CD4-positive, alpha-beta T cell treated with Interleukin-4 for 1 hour (primary cell): ENCODE measurements at regions not wholly inside any gene's neighbourhood (a gene's known extent, or its start where the extent isn't known, plus 50 kb on each side); places are given as distances from the start of the nearest gene placed in this dataset.

Source experiments
- DNase-seq, 2 donors: peaks; one replicate each; pipeline ENCODE4 v3.0.0-alpha.2; 2020 to 2022

DNA sequence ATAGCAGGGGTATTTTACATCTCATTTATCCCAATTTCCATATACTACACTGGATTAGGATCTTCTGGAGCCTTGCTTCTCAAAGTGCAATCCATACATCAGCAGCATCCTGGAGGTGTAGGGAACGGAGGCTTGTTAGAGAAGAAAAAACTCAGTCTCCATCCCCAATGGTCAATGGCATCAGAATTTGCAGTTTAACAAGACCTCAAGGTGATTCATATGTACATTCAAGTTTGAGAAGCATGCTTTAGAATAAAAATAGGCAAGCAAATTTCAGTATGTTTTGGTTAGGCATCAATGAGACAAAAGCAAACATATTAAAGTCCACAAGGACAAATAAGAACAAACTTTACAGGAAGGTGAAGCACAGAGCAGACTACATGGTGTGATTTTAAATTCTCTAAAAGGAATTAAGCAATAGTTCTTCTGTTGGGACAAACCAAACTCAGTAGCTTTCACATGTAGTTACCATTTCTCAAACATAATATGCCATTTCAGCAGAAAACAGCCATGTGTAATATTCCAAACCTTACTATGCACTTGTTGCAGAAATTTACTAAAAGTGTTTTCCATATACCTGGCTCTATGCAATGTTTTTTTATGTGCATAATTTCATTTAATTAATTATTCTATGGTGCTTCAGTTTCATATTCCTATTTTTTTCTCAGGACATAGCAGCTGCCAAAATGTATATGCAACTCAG is 360.3 kb upstream of the NECTIN3 start:
- DNase-seq: no peak

DNA sequence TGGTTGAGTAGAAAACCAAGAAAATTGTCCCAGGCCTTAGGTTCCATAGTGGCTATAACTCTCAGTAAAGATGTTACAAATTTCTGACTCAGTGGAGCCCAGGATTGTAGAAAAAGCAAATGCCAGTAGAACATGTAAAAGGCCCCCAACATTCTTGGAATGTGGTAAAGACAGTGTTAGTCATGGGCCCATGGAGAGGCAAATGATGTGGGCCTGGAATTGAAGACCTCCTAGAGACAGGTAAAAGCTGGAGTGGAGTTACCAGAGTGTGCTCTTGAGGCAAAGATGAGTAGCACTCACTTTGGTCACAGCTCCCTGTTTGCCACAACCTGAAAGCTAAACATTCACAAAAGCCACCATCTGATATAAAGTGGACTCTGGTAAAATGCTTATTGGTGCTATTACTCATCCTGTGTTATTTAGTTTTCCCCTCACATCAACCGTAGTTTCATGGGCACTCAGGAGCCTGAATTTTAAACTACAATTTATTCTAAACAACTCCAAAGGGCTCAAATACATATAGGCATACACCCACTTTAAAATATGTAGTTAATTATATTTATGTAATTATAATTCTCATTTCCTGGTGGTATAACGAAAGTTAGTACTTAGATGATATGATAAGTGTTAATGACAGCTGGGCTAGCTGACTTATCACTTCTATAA is 359.6 kb upstream of the NECTIN3 start:
- no peak for DNase-seq

DNA sequence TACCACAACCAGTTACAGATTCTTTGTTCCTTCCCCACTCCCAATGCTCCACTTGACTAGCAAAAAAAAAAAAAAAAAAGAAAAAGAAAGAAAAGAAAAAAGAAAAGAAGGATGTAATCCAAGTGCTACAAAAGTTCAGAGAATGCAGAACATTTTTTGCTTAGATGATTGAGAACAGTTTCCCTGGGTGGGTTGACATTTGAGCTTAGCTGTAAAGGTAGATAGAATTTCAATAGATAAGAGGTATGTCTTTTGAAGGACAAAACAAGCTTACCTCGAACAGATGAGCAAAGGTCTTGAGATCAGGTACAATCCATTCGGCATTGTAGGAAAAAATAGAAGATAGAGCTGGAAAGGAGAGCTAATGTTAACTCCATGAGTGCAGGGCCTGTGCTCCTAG is 344.6 kb upstream of the NECTIN3 start:
- DNase-seq: no peak

DNA sequence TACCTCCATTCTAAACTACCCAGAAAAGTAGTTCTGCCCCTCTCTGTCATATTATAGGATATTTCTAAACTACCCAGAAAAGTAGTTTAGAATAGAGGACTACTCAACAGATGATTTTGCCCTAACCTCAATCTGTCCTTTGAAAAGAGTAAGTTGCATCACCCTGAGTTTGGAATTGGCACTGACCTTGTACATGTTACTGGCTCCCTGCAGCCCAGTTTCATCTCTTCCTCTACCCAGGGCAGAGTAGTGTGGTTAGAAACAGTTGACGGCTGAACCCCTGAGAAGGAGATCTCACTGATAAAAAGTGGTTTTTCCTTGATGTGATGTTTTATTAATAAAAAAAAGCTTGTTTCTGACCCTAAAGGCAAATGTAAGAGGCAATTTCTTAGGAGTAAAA is 340.5 kb upstream of the NECTIN3 start:
- DNase-seq: no peak

DNA sequence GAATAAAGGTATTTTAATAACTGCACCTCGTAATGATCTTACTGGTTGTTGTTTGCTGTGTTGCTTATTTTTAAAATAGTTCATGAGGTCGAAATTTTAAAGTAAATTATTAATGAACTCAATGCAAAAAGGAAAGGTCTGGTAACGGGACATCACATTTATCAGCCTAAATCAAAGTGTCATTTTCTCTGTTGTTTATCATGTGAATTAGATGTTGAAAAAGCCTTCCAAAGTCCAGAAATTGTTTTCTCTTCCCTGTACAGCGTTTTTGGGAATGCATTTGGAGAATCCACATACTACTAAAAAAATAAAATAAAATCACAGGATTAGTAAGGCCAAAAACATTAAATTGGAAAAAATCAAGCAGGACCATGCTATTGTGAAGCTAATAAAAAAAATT is 339.2 kb upstream of the NECTIN3 start:
- no peak for DNase-seq

DNA sequence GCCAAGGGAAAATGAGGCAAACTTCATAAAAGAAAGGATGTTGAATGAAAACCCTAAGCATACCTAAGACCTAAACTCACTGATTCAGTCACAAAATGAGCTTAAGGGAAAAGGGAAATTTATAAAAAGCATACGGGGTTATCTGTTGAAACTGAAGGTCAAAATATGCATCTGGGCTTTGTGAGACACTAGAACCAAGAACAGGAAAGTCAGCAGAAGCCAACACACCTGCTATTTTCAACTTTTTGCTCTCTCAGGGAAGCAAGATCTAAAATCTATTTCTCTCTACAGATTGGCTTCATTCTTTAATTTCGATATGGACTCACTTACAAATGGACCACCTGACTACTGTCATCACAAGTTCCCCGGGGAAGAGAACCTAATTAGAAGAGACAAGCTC is 338.6 kb upstream of the NECTIN3 start:
- DNase-seq: no peak

DNA sequence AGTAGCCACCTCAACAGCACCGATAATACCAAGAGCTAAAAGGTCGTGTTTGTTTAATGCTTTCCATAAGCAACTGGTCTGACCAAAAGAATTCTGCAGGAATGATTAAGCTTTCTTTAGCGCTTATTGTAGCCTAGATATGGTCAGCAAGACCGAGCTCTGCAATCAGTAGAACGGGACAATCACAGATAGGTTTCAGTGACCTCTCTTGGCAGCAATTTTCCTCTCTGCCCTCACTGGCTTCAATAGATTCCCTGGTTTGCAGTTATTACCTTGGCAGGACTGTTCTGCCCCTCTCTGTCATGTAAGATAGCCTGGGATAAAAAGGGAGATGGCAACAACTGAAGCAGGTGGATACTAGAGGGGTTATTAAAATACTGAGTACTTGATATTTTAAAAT is 337.1 kb upstream of the NECTIN3 start:
- no peak for DNase-seq

DNA sequence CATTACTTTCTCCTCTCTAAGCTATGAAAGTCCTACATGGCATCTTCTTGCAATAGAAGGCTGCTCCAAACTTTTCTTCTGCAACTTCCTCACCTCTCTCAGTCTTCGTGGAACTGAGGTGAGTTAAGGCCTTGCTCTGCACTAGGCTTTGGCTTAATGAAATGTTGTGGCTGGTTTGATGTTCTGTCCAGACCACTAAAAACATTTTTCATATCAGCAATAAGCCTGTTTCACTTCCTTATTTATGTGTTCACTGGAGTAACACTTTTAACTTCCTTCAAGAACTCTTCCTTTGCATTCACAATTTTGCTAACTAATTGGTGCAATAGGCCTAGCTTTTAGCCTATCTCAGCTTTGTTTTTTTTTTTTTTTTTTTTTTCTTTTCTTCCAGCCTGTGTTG is 335.3 kb upstream of the NECTIN3 start:
- no peak for DNase-seq

DNA sequence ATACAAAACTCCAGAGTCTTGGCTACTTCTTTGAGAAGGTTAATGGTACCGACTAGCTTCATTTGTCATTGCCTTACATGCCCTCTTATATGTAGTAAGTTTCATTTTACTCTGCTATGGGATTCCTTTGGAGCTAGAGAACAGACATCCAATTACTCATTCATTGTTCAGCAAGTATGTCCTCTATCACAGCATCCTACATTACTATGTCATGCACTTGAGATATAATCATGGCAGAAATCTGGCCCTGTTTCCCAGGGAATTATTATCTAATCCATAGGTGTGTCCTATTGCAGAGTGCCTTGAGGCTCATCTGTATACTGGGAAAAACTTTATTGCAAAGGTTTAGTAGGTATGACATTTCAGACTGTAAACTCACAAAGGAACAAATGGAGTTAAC is 333.1 kb upstream of the NECTIN3 start:
- no peak for DNase-seq

DNA sequence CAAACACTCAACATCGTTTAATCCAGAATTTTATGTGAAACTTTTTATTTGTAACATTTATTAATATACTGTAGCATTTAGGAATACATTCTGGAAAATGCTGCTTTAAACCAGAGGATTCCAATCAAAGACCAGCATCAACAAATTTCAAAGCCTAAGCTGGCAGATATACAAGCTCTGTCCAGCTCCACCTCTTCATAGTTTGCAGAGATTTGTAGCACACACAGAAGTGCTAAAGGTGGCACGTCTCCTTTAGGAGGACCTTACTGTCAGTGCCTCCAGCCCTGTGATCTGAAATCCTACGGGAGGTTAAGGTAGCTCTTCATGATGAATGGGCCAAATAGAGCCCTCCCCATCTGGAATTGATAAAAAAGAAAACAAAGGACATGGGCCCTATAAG is 329.7 kb upstream of the NECTIN3 start:
- DNase-seq: no peak

DNA sequence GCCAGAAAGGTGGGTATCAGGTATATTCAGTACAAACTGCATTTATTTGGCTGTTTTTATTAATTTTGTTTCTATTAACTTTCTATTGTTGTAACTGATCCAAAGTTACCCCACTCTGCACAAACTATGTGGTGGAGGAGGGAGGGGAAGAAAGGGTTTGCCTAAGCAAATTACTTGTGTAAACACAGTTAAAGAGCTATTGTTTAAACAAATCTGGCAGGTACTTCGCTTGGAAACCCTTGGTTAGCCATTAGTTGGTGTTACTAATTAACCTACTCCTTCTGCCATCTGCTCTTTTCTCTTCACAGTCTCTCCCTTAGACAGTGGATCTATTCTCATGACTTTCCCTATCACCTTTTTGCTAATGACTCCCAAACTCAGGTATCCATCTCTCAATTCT is 328.4 kb upstream of the NECTIN3 start:
- no peak for DNase-seq

DNA sequence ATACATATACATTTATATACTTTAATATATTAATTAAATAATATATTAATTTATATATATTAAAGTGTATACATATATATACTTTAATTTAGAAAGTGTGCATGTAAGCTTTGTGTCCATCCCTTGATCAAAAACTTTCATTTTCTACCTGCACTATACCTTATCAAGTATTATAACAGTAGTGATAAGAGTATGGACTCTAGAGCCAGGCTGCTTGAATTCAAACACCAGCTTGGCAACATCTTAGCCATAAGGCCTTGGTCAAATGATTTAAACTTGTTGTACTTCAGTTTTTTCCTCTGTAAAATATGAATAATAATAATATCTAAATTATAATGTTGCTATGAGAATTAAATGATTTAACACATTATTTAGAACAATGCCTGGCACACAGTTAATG is 327.6 kb upstream of the NECTIN3 start:
- DNase-seq: no peak

DNA sequence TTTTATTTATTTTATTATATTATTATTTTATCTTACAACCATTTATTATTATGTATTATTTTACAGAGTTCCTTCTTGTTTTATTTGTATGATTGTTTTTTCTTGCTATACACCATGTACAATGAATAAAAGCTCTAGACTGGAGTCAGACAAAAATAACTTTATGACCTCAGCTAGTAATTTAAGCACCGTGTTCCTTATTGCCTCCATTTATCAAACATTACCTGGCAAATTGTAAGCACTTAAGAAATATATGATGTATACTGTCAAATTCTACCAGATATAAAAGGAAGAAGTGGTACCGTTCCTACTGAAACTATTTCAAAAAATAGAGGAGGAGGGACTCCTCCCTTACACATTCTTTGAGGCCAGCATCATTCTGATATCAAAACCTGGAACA is 326.9 kb upstream of the NECTIN3 start:
- no peak for DNase-seq

DNA sequence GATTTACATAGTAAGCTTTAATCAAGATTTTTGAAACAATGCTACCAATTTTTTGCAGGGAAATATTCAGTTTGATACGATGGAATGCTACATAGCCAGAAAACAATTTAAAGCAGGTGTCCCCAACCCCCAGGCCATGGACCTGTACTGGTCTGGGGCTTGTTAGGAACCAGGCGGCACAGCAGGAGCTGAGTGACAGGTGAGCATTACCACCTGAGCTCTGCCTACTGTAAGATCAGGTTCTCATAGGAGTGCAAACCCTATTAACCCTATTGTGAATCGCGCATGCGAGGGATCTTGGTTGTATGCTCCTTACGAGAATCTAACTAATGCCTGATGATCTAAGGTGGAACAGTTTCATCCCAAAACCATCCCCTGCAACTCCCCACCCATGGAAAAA is 322.6 kb upstream of the NECTIN3 start:
- DNase-seq: no peak

DNA sequence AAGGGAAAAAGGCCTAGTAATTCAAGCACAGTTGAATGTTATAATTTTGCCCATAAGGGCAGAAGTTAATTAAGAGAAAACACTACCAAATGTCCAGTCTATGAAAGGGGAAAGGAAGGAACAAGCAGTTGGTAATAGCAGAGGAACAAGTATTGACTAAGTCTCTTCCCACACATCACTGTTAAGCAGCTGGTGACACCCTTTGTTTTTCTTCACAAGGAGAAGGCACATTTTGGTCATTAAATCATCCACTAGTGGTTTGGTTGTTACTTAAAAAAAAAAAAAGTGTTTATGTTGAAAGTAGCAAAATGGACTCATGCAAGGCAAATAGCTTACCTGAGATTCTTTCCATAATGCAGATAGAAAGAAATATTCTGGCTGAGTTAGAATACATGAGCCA is 321.4 kb upstream of the NECTIN3 start:
- no peak for DNase-seq

DNA sequence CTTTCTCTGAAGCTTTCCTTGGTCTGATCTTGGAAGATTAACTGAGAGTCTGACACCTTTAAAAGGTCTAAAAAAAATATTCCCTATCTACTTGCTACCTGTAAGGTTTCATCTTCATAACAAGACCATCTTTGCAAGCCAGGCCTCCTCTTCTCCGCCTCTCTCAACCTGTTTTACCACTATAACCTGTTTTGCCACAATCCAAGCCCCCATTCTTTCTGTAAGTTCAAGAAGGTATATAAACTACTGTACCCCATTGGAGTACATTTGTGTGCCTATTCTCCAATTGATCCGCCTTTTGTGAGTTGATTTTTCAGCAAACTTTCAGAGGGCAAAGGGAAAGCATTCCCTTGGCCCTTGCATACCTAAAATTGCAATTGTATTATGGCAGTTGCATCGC is 319.3 kb upstream of the NECTIN3 start:
- DNase-seq: no peak

DNA sequence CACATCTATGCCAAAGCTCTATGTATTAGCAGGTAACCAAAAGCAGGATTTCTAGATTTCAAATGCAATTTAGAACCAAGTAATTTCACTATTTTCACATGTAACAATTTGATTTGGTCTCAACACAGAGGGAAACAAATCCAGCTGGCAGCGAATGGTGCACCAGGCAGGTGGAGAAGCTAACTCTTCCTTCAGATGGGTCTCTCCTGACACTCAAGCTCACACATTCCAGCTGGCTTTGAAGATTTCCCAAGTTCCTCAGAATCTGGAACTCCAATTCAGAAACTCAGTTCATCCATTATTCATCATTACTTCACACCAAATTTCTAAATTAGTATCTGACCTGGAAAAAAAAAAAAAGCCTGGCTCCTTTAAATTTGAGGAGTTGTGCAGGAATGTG is 318.1 kb upstream of the NECTIN3 start:
- DNase-seq: no peak

DNA sequence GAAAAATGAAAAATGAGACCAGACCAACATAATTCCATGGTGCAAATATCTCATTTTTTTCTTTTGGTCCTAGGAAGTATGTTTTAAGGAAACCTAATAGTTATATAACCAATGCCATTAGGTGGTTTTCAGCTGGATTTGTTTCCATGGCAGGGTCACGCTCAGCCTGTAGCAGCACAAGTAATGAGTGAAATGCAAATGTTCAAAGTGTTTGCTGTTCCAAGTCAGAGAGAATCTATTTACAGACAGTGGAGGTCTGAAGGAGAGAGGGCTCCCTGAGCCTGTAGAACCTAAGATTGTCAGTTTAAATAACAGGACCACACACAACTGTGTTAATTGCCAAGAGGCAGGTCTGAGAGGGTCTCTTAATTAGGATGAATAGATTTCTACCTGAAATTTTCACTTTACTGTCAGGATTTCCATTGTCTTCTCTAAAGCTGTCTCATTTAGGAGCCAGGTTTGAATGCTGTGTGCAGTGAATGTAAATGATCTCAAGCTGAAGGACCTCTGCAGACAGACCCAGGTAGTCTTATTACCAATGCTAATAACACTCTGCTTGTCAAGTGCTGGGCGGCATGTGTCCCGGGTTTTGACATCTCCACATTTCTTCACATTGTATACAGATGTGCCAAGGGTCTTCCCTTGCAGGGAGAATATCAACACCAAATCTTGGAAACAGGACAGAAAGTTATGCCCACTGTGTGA is 317.3 kb upstream of the NECTIN3 start:
- DNase-seq: no peak

DNA sequence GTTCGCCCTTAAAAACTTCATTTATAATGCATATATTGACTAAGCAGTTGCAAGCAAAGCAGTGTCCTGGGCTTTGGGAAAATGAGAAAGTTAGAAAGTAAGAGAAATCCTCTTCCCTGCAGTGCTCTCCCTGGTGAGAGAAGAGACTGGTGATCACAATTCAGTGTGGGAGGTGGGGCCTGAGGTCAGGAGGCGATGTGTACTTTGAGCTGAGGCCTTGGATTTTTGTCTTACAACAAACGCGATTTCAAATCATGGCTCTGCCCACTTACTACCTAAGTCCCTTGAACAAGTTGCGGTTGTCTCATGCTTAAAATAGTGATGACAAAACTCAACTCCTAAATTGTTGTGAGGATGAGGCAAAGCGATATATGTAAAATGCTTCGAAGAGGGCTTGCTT is 316.3 kb upstream of the NECTIN3 start:
- DNase-seq: no peak

DNA sequence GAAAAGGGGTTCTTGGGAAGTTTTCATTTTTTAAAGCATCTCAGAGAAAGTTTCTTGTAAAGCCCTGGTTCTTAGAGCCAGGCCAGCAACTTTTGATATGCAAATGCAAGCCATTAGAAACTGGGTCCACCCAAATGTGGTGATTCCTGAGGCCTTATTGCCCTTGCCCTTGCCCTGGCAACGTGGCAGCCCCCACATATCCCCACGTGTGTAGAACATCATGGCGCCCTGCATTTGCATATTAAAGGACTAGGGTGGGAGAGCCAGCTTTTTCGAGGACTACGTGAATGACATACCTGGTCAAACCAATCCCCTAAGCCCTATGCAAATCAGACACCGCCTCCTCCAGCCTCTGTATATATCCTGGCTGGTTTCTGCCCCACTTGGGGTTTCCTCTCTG is 314.9 kb upstream of the NECTIN3 start:
- DNase-seq: no peak

DNA sequence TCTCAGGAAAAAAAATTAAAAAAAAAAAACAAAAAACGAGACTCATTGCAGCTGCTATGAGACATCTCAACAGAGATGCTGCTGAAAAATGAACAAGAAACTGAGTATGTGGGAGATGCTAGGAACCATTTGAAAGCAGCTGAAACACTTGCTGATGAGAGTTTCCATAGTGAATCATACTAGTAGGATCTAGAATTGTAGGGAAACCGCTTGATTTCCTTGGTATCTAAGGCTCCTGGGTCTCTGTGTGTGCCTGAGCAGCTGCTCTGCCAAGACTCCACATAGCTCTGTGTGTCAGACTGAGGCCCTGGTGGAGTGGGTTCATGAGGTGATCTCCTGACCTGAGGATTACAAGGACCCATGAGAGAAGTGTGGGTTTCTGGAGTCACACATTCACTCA is 313.4 kb upstream of the NECTIN3 start:
- no peak for DNase-seq

DNA sequence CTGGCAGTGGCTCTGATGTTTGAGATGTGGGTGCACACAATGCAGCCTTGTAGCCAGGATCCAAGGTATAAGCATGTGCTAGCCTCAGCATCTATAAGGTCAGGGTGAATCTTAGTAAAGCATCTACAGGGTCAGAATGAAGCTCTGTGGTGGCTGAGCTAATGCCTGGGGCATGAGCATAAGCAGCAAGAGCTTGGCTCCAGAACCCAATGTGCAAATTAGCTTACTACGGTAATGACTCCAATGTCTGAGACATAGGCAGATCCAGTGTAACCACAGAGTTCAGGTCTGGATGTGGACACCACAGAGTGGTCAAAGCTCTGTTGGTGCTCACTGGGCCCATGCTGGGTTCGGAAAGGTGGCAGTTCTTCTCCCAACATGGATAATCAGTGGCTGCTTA is 304.5 kb upstream of the NECTIN3 start:
- DNase-seq: no peak

DNA sequence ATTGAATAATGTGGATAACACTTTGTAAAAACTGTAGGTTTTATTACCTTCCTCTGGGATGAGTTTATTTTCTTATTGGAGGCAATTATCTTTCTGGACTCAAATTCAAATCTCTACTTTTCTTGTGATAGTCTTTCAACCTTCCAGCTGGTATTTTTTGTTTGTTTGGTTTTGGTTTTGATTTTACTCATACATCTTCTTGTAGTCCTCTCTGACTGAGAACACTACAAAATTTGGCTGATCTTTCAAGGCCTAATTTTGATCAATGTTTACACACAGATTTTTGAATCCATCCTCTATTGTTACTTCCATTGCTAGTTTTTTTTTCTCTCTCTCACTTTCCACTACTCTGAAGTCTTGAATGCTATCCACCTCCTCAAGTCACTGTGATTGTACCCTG is 303.8 kb upstream of the NECTIN3 start:
- no peak for DNase-seq

DNA sequence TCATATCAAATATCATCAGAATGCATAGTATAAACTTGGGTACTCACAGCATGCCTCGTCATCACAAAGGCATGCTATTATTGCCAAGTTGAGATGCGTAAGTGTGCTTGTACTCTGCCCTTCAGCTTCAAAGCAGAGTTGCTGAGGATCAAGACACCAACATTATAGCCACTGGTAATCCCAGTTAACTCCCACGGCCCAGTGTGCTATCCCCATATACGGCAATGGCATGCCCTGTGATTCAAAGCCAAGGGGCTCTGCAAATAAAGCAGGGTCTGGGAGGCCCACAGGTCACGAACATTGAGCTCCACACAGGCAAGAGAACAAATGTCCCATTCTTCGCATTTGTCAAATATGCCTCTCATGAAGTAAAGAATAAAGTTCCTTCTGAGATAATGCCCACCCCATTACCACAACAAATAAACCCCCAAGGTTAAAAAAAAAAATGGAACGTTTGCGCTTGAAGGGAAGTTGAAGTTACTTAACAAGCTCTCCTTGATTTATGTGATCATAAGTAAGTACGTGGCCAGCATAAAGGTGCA is 298.1 kb upstream of the NECTIN3 start:
- no peak for DNase-seq
